Osteocyte (in vitro differentiated cells): ENCODE measurements at regions not wholly inside any gene's neighbourhood (a gene's known extent, or its start where the extent isn't known, plus 50 kb on each side); places are given as distances from the start of the nearest gene placed in this dataset.

Experiments used
- DNase-seq: peaks from one replicate; pipeline ENCODE4 v3.0.0; 2021; ENCODE audit warnings: mixed read lengths; ENCODE audit not compliant: unreplicated experiment; ENCODE audit errors: extremely low spot score
- H3K27ac Mint-ChIP-seq: one replicate; pipeline ENCODE4 v1.8.0; 2021; ENCODE audit warnings: mild to moderate bottlenecking, mixed read lengths; ENCODE audit not compliant: unreplicated experiment
- H3K27me3 Mint-ChIP-seq: one replicate; pipeline ENCODE4 v1.8.0; 2021; ENCODE audit warnings: mixed read lengths; ENCODE audit not compliant: unreplicated experiment
- H3K36me3 Mint-ChIP-seq: one replicate; pipeline ENCODE4 v1.8.0; 2021; ENCODE audit warnings: mixed read lengths; ENCODE audit not compliant: unreplicated experiment
- H3K4me1 Mint-ChIP-seq: one replicate; pipeline ENCODE4 v1.8.0; 2021; ENCODE audit warnings: mixed read lengths; ENCODE audit not compliant: unreplicated experiment
- H3K4me3 Mint-ChIP-seq: one replicate; pipeline ENCODE4 v1.8.0; 2021; ENCODE audit warnings: mild to moderate bottlenecking, moderate library complexity, mixed read lengths; ENCODE audit not compliant: unreplicated experiment
- H3K9me3 Mint-ChIP-seq: one replicate; pipeline ENCODE4 v1.8.0; 2021; ENCODE audit warnings: mixed read lengths; ENCODE audit not compliant: unreplicated experiment
- TF ChIP-seq, protein P1 (sequence below): fragments of 200-600 bp; sonication (generic); IDR thresholded peaks from 2 replicates; pipeline ENCODE4 v1.5.0; 2021; ENCODE audit warnings: antibody characterized with exemption, mild to moderate bottlenecking, moderate library complexity

GRCh38 chr4:67346654-67347053 is 198.6 kb downstream of the CENPC start:
- no peaks in the 10 kb centered on the region for H3K4me1 Mint-ChIP-seq
- no peak overlapping the region for H3K4me3 Mint-ChIP-seq
- H3K27me3 Mint-ChIP-seq, result peaks cover 11% of the 10 kb centered on the region
- no peak overlapping the region for H3K27ac Mint-ChIP-seq
- no peaks in the 10 kb centered on the region for H3K9me3 Mint-ChIP-seq
- no peak for DNase-seq
- no peaks in the 10 kb centered on the region for H3K36me3 Mint-ChIP-seq
- TF ChIP-seq, protein P1, sequence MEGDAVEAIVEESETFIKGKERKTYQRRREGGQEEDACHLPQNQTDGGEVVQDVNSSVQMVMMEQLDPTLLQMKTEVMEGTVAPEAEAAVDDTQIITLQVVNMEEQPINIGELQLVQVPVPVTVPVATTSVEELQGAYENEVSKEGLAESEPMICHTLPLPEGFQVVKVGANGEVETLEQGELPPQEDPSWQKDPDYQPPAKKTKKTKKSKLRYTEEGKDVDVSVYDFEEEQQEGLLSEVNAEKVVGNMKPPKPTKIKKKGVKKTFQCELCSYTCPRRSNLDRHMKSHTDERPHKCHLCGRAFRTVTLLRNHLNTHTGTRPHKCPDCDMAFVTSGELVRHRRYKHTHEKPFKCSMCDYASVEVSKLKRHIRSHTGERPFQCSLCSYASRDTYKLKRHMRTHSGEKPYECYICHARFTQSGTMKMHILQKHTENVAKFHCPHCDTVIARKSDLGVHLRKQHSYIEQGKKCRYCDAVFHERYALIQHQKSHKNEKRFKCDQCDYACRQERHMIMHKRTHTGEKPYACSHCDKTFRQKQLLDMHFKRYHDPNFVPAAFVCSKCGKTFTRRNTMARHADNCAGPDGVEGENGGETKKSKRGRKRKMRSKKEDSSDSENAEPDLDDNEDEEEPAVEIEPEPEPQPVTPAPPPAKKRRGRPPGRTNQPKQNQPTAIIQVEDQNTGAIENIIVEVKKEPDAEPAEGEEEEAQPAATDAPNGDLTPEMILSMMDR, result no peak

- no peak overlapping the region for H3K4me3 Mint-ChIP-seq
- H3K4me1 Mint-ChIP-seq, result no peaks in the 10 kb centered on the region
- TF ChIP-seq, protein P1, result no peak
- no peaks in the 10 kb centered on the region for H3K9me3 Mint-ChIP-seq
- H3K27me3 Mint-ChIP-seq, result peaks cover 11% of the 10 kb centered on the region
- no peak overlapping the region for H3K27ac Mint-ChIP-seq
- no peak for DNase-seq
- H3K36me3 Mint-ChIP-seq, result no peaks in the 10 kb centered on the region
Measured at GRCh38 chr4:67344594-67345380, 200.5 kb downstream of the CENPC start.

DNA sequence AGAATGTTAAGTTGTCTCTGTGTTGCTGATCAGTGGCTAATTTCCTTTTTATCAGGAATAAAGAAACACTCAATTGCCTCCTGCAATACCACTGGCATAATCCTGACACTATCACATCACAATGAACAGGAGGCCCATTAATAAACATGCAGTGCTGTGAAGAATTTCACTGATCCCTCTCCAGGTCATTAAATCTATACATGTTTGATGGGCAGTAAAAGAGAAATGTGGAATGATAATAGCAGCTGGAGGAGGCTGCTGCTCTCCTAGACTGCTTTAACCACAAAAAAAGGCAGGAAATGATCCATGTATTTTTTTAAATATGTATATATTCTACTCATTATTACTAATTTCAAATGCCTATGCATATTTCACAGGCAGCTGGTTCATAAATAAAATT is 202.1 kb downstream of the CENPC start:
- TF ChIP-seq, protein P1, result no peak
- Mint-ChIP-seq H3K4me3 (no peak overlapping the region), H3K36me3 (no peaks in the 10 kb centered on the region), H3K27me3 (peaks cover 11% of the 10 kb centered on the region), H3K27ac (no peak overlapping the region), H3K4me1 (no peaks in the 10 kb centered on the region), H3K9me3 (no peaks in the 10 kb centered on the region)
- no peak for DNase-seq

DNA sequence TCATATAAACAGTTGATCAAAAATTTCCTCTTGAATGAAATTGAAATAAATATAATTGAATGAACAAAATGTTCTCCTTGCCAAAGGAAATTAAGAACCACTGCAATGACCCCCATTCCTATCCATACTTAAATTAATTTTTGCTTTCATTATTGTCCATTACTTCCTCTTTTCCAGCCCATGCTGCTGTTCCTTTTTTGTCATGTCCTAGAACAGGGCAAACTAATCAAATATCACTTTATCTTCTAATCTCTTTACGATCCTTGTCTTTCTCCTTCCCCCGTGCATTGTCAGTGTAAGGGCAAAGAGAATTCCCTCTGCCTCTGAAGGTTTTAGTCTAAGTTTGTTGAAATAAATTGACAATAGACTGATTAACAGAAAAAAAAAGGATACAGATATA is 203.0 kb downstream of the CENPC start:
- H3K36me3 Mint-ChIP-seq, result no peaks in the 10 kb centered on the region

GRCh38 chr4:67333664-67334063 is 211.6 kb downstream of the CENPC start:
- Mint-ChIP-seq H3K36me3 (no peaks in the 10 kb centered on the region), H3K27me3 (no peaks in the 10 kb centered on the region)

More for the DNA sequence above, 203.0 kb downstream of the CENPC start:
- H3K27ac Mint-ChIP-seq, result no peak overlapping the region
- peaks cover 11% of the 10 kb centered on the region for H3K27me3 Mint-ChIP-seq
- TF ChIP-seq, protein P1, result no peak
- H3K4me1 Mint-ChIP-seq, result no peaks in the 10 kb centered on the region
- no peaks in the 10 kb centered on the region for H3K9me3 Mint-ChIP-seq
- no peak overlapping the region for H3K4me3 Mint-ChIP-seq
- no peak for DNase-seq

More at GRCh38 chr4:67333664-67334063, 211.6 kb downstream of the CENPC start:
- Mint-ChIP-seq H3K27ac (no peak overlapping the region), H3K9me3 (no peaks in the 10 kb centered on the region), H3K4me1 (peaks cover 7% of the 10 kb centered on the region), H3K4me3 (no peak overlapping the region)
- DNase-seq, result no peak
- TF ChIP-seq, protein P1, result no peak
